ENCODE measurements at regions not wholly inside any gene's neighbourhood (a gene's known extent, or its start where the extent isn't known, plus 50 kb on each side); places are given as distances from the start of the nearest gene placed in this dataset.

DNA sequence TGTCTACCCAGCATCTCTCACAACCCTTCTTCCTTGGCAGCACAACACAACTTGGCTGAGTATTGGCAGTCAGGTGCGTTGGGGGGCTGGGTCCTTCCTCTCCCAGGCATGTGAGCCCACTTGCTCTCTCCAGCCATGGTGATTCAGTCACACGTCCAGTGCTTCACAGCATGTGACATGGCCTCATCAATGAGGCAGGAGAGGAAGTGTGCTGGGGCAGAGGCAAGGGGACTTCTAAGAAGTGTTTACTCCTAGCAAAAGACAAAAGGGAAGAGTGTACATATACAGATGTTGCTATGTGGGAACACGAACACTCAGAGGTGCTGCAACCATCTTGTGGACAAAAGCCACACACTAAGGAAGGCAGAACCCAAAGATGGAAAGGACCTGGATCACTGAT, 380.8 kb downstream of the FBXW7 start:
- H3K36me3 ChIP-seq: no peaks in the 10 kb centered on the region
- DNase-seq: no peak
- WGBS, 2 donors: 89% methylated on average over 3 of the region's 3 CpGs
- no peak overlapping the region for H3K27ac ChIP-seq
- no peaks in the 10 kb centered on the region for H3K27me3 ChIP-seq
- H3K4me1 ChIP-seq: peaks cover 0 to 12% (median 4%) of the 10 kb centered on the region in 9 donors
- intact Hi-C loops (cut with DNase I): loop anchor here in 1 of 10 donors (5.0 kb wide), 1 partner anchor 43 kb away; no protein-coding TSS in a partner anchor
- ATAC-seq: no peak
- no peak overlapping the region for H3K4me3 ChIP-seq
- TF ChIP-seq, protein P1, sequence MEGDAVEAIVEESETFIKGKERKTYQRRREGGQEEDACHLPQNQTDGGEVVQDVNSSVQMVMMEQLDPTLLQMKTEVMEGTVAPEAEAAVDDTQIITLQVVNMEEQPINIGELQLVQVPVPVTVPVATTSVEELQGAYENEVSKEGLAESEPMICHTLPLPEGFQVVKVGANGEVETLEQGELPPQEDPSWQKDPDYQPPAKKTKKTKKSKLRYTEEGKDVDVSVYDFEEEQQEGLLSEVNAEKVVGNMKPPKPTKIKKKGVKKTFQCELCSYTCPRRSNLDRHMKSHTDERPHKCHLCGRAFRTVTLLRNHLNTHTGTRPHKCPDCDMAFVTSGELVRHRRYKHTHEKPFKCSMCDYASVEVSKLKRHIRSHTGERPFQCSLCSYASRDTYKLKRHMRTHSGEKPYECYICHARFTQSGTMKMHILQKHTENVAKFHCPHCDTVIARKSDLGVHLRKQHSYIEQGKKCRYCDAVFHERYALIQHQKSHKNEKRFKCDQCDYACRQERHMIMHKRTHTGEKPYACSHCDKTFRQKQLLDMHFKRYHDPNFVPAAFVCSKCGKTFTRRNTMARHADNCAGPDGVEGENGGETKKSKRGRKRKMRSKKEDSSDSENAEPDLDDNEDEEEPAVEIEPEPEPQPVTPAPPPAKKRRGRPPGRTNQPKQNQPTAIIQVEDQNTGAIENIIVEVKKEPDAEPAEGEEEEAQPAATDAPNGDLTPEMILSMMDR (IDR thresholded peaks at IDR 0.05): no peak
- H3K9me3 ChIP-seq: no peaks in the 10 kb centered on the region

DNA sequence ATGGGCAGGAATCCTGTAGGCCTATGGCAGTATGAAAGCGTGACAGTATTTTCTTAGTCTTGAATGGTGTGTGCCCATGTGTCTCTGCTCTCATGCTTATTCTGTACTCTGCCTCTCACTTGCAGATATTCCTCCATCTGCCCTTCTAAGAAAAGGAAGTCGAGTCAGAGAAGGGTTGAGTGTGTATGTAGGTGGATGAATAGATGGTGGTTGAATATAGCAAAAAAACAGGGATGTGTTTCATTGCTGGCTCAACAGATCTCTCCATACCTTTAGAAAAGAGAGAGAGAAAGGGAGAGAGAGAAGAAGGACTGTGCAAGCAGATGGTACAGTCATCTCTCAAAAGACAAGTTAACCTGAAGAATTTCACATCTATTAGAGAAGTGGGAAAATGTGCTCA, 381.5 kb downstream of the FBXW7 start:
- TF ChIP-seq, protein P1 (IDR thresholded peaks at IDR 0.05): no peak
- Histone ChIP-seq H3K4me1 (peaks cover 0 to 8% (median 0%) of the 10 kb centered on the region in 9 donors), H3K36me3 (no peaks in the 10 kb centered on the region), H3K4me3 (no peak overlapping the region), H3K9me3 (no peaks in the 10 kb centered on the region), H3K27ac (no peak overlapping the region), H3K27me3 (no peaks in the 10 kb centered on the region)
- intact Hi-C loops (cut with DNase I): no loop called here
- ATAC-seq (no peak), DNase-seq (no peak)
- WGBS, 2 donors: 95 to 96% methylated on average over 2 of the region's 2 CpGs

DNA sequence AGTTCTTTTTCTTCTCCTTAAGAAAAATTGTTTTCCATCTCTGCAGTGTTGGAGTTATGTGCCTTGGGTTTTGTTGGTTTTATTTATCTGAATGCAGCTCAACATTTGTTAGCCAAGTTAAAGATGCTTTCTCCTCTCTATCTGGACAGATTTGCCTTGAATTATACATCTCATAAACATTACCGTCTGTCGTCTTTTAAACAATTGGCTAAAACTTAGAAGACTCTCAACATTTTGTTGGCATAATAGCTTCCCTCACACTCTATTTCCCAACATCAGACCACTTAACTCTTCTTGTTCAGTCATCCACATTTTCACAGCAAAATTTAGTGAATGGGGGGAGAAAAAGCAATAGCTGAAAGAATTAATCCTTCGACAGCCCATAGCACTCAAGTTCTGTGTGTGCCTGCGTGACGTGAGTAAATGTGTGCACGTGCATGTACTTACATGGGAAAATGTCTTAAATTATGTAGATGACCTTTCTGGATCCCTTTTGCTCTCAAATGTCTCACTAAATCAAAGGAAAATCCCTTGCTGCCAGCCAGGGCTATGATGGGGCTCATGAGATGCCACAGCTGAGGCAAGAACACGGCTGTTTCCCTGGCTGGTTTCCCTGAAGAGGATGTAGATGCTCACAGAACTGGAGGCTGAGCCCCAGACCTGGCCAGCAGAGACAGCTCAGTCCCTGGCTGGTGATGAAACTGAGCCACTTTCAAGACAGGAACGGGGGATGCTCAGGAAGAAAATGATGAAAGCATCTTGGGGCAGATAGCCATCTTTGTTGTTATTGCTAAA, 382.2 kb downstream of the FBXW7 start:
- intact Hi-C loops (cut with DNase I): no loop called here

DNA sequence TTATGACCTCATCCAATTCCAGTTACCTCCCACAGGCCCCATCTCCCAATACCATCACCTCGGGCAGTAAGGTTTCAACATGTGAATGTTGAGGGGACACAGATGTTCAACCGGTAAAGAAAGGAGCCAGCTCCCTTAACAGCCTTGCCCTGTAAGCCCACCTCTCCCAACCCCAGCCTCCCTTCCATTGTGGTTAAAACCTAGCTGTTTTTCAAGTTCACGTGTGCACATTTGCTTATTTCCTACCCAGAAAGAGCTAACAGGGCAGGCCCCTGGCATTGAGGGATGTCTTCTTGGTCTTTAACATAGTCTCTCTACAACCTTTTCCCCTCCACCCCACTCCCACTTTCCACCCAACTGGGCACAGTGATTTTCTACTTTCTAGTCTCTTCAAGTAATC, 385.7 kb downstream of the FBXW7 start:
- Histone ChIP-seq H3K4me3 (no peak overlapping the region), H3K9me3 (peaks cover 0 to 19% (median 13%) of the 10 kb centered on the region in 11 donors), H3K27me3 (no peaks in the 10 kb centered on the region), H3K36me3 (no peaks in the 10 kb centered on the region), H3K4me1 (no peaks in the 10 kb centered on the region), H3K27ac (no peak overlapping the region)
- TF ChIP-seq, protein P1 (IDR thresholded peaks at IDR 0.05): no peak
- ATAC-seq (no peak), DNase-seq (no peak)
- intact Hi-C loops (cut with DNase I): no loop called here
- 82 to 88% methylated on average over 3 of the region's 3 CpGs for WGBS, 2 donors

More for the DNA sequence above, 382.2 kb downstream of the FBXW7 start:
- no peak overlapping the region for H3K4me3 ChIP-seq
- no peaks in the 10 kb centered on the region for H3K9me3 ChIP-seq
- H3K4me1 ChIP-seq: peaks cover 0 to 8% (median 0%) of the 10 kb centered on the region in 9 donors
- WGBS, 2 donors: 90 to 92% methylated on average over 8 of the region's 8 CpGs
- H3K27me3 ChIP-seq: no peaks in the 10 kb centered on the region
- TF ChIP-seq, protein P1 (IDR thresholded peaks at IDR 0.05): no peak
- ATAC-seq (no peak), DNase-seq (no peak)
- H3K36me3 ChIP-seq: no peaks in the 10 kb centered on the region
- H3K27ac ChIP-seq: no peak overlapping the region

All from heart right ventricle (tissue), 16 donors.